ENCODE measurements at regions not wholly inside any gene's neighbourhood (a gene's known extent, or its start where the extent isn't known, plus 50 kb on each side); places are given as distances from the start of the nearest gene placed in this dataset.

GRCh38 chr12:94020335-94020734, 128.0 kb upstream of the PLXNC1 start:
- no peak for TF ChIP-seq CTCF (IDR thresholded peaks at IDR 0.05)
- no peak for TF ChIP-seq POLR2A (IDR thresholded peaks at IDR 0.05)
